OCI-LY7 (cell line): ENCODE measurements at regions not wholly inside any gene's neighbourhood (a gene's known extent, or its start where the extent isn't known, plus 50 kb on each side); places are given as distances from the start of the nearest gene placed in this dataset.

Experiments
- CTCF ChIP-seq: fragments of 200-600 bp; sonication (generic); conservative IDR thresholded peaks from 2 replicates; pipeline ENCODE4 v1.5.1; 2014; ENCODE audit warnings: mild to moderate bottlenecking, antibody characterized with exemption, low read length, moderate library complexity, mixed read lengths
- EZH2phosphoT487 ChIP-seq: fragments of 200-600 bp; sonication (generic); IDR thresholded peaks from 2 replicates; pipeline ENCODE4 v1.6.1; 2018; ENCODE audit warnings: low read depth, borderline replicate concordance, mild to moderate bottlenecking, mixed run types, antibody characterized with exemption, low read length, moderate library complexity, mixed read lengths

- no peak for TF ChIP-seq CTCF
- TF ChIP-seq EZH2phosphoT487, result no peak
These were observed 231.1 kb downstream of the MREG start for GRCh38 chr2:215782295-215782694.
